WTC11 (cell line): ENCODE measurements at regions not wholly inside any gene's neighbourhood (a gene's known extent, or its start where the extent isn't known, plus 50 kb on each side); places are given as distances from the start of the nearest gene placed in this dataset.
A peak's percentile ranks its signal among the peaks of the same experiment; 100 is the strongest.

Experiments
- ATAC-seq: fragments of 200-7000 bp; cut with Tn5 transposase; 2 replicates; pipeline ENCODE4 v1.10.0; 2021; ENCODE audit warnings: mild to moderate bottlenecking, moderate library complexity
- CTCF ChIA-PET: fragments of 300-600 bp; sonication (Branson Sonifier 250); formaldehyde crosslinking; loops from one replicate; lab custom pipeline; 2021; ENCODE audit warnings: antibody characterized with exemption; lab: Charles Lee
- POLR2A ChIA-PET: fragments of 350-600 bp; sonication (Branson Sonifier 250); formaldehyde crosslinking; loops from one replicate; lab custom pipeline; 2021; ENCODE audit warnings: antibody characterized with exemption; lab: Charles Lee
- DNase-seq: peaks from one replicate; pipeline ENCODE4 v3.0.0; 2021; ENCODE audit warnings: low spot score
- H3K27ac Mint-ChIP-seq: 2 replicates; pipeline ENCODE4 v1.8.0; 2021; ENCODE audit warnings: mixed read lengths
- H3K27me3 Mint-ChIP-seq: 2 replicates; pipeline ENCODE4 v1.8.0; 2021; ENCODE audit warnings: low read depth, mild to moderate bottlenecking, moderate library complexity, mixed read lengths
- H3K36me3 Mint-ChIP-seq: 2 replicates; pipeline ENCODE4 v1.8.0; 2021; ENCODE audit warnings: mixed read lengths
- H3K4me1 Mint-ChIP-seq: 2 replicates; pipeline ENCODE4 v1.8.0; 2022; ENCODE audit warnings: mixed read lengths
- H3K4me3 Mint-ChIP-seq: 2 replicates; pipeline ENCODE4 v1.8.0; 2021; ENCODE audit warnings: mild to moderate bottlenecking, moderate library complexity, mixed read lengths
- H3K9me3 Mint-ChIP-seq: 2 replicates; pipeline ENCODE4 v1.8.0; 2021; ENCODE audit warnings: mixed read lengths
- ESRRA ChIP-seq: sonication (generic); formaldehyde crosslinking; IDR thresholded peaks from 2 replicates; pipeline ENCODE4 v1.8.1; 2022; ENCODE audit warnings: mild to moderate bottlenecking, missing genetic modification reagents, borderline replicate concordance
- FOXP1 ChIP-seq: sonication (generic); formaldehyde crosslinking; IDR thresholded peaks from 2 replicates; pipeline ENCODE4 v1.8.0; 2022; ENCODE audit warnings: missing genetic modification reagents, mild to moderate bottlenecking, moderate library complexity, borderline replicate concordance
- GRHL2 ChIP-seq: fragments of 250-450 bp; sonication (Bioruptor Pico); IDR thresholded peaks from 2 replicates; pipeline ENCODE4 v1.8.0; 2022; ENCODE audit warnings: mild to moderate bottlenecking, moderate library complexity; ENCODE audit not compliant: insufficient replicate concordance, severe bottlenecking
- IRF1 ChIP-seq: sonication (generic); formaldehyde crosslinking; IDR thresholded peaks from 2 replicates; pipeline ENCODE4 v1.8.0; 2023; ENCODE audit warnings: missing genetic modification reagents
- KAT7 ChIP-seq: sonication (generic); formaldehyde crosslinking; IDR thresholded peaks from 2 replicates; pipeline ENCODE4 v1.8.1; 2023; ENCODE audit warnings: missing genetic modification reagents, mild to moderate bottlenecking, borderline replicate concordance
- MXD4 ChIP-seq: fragments of 250-450 bp; sonication (Bioruptor Pico); IDR thresholded peaks from 2 replicates; pipeline ENCODE4 v1.8.0; 2021; ENCODE audit warnings: mild to moderate bottlenecking, moderate library complexity, borderline replicate concordance
- NFYB ChIP-seq: sonication (generic); formaldehyde crosslinking; conservative IDR thresholded peaks from 2 replicates; pipeline ENCODE4 v1.8.0; 2022; ENCODE audit warnings: low read depth, missing genetic modification reagents
- NR2C2 ChIP-seq: sonication (generic); formaldehyde crosslinking; IDR thresholded peaks from 2 replicates; pipeline ENCODE4 v1.8.0; 2022; ENCODE audit warnings: mild to moderate bottlenecking, missing genetic modification reagents
- NR3C1 ChIP-seq: sonication (generic); formaldehyde crosslinking; conservative IDR thresholded peaks from 2 replicates; pipeline ENCODE4 v1.8.1; 2023; ENCODE audit warnings: low read depth, mild to moderate bottlenecking, missing genetic modification reagents
- SMAD4 ChIP-seq: sonication (generic); formaldehyde crosslinking; IDR thresholded peaks from 2 replicates; pipeline ENCODE4 v1.8.0; 2022; ENCODE audit warnings: mild to moderate bottlenecking, missing genetic modification reagents
- SP1 ChIP-seq: sonication (generic); formaldehyde crosslinking; conservative IDR thresholded peaks from 2 replicates; pipeline ENCODE4 v1.8.1; 2022; ENCODE audit warnings: missing genetic modification reagents
- TEAD1 ChIP-seq: sonication (generic); formaldehyde crosslinking; IDR thresholded peaks from 2 replicates; pipeline ENCODE4 v1.8.0; 2022; ENCODE audit warnings: mild to moderate bottlenecking, missing genetic modification reagents
- ZNF263 ChIP-seq: sonication (generic); formaldehyde crosslinking; IDR thresholded peaks from 2 replicates; pipeline ENCODE4 v1.8.1; 2022; ENCODE audit warnings: low read depth, mild to moderate bottlenecking, moderate library complexity, missing genetic modification reagents
- ZNF396 ChIP-seq: fragments of 250-450 bp; sonication (Bioruptor Pico); IDR thresholded peaks from 2 replicates; pipeline ENCODE4 v1.8.0; 2021; ENCODE audit warnings: mild to moderate bottlenecking, moderate library complexity, borderline replicate concordance
- ZNF423 ChIP-seq: fragments of 250-450 bp; sonication (Bioruptor Pico); IDR thresholded peaks from 2 replicates; pipeline ENCODE4 v2.1.2; 2022; ENCODE audit warnings: mild to moderate bottlenecking, moderate library complexity
- ZNF532 ChIP-seq: fragments of 250-450 bp; sonication (Bioruptor Pico); IDR thresholded peaks from 2 replicates; pipeline ENCODE4 v1.9.0; 2021; ENCODE audit warnings: mild to moderate bottlenecking, borderline replicate concordance
- TF ChIP-seq, protein P1 (sequence below): sonication (generic); formaldehyde crosslinking; IDR thresholded peaks from 2 replicates; pipeline ENCODE4 v1.8.1; 2023; ENCODE audit warnings: mild to moderate bottlenecking, missing genetic modification reagents
- TF ChIP-seq, protein P2 (sequence below): sonication (generic); formaldehyde crosslinking; conservative IDR thresholded peaks from 2 replicates; pipeline ENCODE4 v1.8.1; 2022; ENCODE audit warnings: mild to moderate bottlenecking, missing genetic modification reagents

DNA sequence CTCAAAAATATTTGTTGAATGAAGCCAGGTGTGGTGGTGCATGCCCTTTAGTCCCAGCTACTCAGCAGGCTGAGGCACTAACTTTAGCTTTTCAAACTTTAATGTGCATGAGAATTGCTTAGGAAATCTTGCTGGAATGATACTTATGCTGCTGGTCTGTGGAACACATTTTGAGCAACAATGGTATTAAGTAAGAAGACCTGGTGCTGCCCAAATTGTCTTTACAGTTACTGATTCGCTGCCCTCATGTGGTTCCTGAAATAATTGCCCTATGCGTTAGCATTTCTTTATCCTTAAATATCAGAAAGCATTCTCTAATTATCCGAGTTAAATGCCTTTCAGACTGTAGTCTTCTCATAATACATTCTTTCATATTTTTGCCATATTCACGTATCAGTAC lies 76.0 kb upstream of the SESTD1 start (continued):
- no peak for TF ChIP-seq ZNF532 (CRISPR knock-in tag)
- TF ChIP-seq GRHL2 (CRISPR knock-in tag) = no peak
- TF ChIP-seq, protein P1, sequence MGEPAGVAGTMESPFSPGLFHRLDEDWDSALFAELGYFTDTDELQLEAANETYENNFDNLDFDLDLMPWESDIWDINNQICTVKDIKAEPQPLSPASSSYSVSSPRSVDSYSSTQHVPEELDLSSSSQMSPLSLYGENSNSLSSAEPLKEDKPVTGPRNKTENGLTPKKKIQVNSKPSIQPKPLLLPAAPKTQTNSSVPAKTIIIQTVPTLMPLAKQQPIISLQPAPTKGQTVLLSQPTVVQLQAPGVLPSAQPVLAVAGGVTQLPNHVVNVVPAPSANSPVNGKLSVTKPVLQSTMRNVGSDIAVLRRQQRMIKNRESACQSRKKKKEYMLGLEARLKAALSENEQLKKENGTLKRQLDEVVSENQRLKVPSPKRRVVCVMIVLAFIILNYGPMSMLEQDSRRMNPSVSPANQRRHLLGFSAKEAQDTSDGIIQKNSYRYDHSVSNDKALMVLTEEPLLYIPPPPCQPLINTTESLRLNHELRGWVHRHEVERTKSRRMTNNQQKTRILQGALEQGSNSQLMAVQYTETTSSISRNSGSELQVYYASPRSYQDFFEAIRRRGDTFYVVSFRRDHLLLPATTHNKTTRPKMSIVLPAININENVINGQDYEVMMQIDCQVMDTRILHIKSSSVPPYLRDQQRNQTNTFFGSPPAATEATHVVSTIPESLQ (CRISPR knock-in tag) = no peak
- TF ChIP-seq IRF1 = no peak
- TF ChIP-seq SMAD4 (CRISPR knock-in tag) = no peak
- no peak for TF ChIP-seq TEAD1 (CRISPR knock-in tag)
- TF ChIP-seq MXD4 (CRISPR knock-in tag) = no peak
- TF ChIP-seq ZNF263 (CRISPR knock-in tag) = no peak
- TF ChIP-seq KAT7 (CRISPR knock-in tag) = no peak
- TF ChIP-seq, protein P2, sequence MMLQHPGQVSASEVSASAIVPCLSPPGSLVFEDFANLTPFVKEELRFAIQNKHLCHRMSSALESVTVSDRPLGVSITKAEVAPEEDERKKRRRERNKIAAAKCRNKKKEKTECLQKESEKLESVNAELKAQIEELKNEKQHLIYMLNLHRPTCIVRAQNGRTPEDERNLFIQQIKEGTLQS = no peak
- no peak for TF ChIP-seq ZNF423 (CRISPR knock-in tag)

GRCh38 chr2:179338681-179339080 lies 74.0 kb upstream of the SESTD1 start:
- ChIA-PET POLR2A (no interaction called here), CTCF (interaction anchor here (1.4 kb wide), 1 partner anchor 638 kb away, joined by 4 read pairs; no protein-coding TSS in a partner anchor)
- no peaks in the 10 kb centered on the region for H3K9me3 Mint-ChIP-seq
- H3K27me3 Mint-ChIP-seq = no peaks in the 10 kb centered on the region
- H3K27ac Mint-ChIP-seq = no peak overlapping the region; the same call in 1 of the 2 replicates
- H3K4me3 Mint-ChIP-seq = no peak overlapping the region
- ATAC-seq (no peak), DNase-seq (no peak)
- H3K4me1 Mint-ChIP-seq = peaks cover 37% of the 10 kb centered on the region
- no peaks in the 10 kb centered on the region for H3K36me3 Mint-ChIP-seq
- TF ChIP-seq NR3C1 = no peak
- no peak for TF ChIP-seq NFYB (CRISPR knock-in tag)
- TF ChIP-seq NR2C2 (CRISPR knock-in tag) = no peak
- TF ChIP-seq ZNF396 = no peak
- no peak for TF ChIP-seq FOXP1
- no peak for TF ChIP-seq SP1 (CRISPR knock-in tag)

DNA sequence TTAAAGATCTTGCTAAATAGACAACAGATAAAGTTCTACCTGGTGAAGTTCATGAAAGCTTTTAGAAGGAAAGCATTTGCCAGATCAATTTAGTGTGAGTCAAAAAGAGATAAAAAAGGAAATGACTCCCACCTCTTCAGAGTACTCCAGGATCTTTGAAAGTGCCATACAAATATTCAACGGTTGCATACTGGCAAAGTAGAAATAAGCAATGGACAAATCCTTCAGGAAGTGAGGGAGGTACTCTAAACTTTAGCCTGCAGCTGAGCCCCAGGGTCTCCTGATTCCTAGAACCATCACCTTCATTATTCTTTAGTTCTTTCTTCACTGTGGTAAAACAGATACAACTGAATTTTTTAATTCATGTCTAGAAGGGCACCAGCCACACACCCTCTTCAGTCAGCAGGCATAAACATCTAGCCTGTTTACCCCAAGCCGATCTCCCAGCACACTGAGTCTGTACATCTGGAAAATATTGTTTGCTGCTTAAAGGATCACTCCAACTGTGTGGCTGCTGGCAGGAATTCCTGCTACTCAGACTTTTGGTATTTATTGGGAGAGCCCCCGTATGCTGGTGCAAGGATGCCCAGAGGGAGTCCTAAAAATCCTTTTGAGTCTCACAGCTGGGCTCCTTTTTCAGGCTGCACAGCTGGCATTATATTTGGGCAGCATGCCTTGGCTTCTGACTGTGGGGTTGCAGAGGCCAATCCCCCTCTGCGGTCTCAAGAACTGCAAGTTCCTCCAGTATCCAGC lies 72.3 kb upstream of the SESTD1 start:
- no peak for DNase-seq
- ATAC-seq = peak; percentile 59
- Mint-ChIP-seq H3K4me1 (peaks cover 39% of the 10 kb centered on the region), H3K4me3 (no peak overlapping the region), H3K27me3 (no peaks in the 10 kb centered on the region), H3K27ac (no peak overlapping the region), H3K9me3 (no peaks in the 10 kb centered on the region), H3K36me3 (no peaks in the 10 kb centered on the region)
- ChIA-PET POLR2A (no interaction called here), CTCF (interaction anchor here (1.2 to 1.4 kb wide), 2 partner anchors 118 to 636 kb away, joined by 4 to 5 read pairs; no protein-coding TSS in a partner anchor)
- TF ChIP-seq ZNF423 (CRISPR knock-in tag) (peak; percentile 72), ESRRA (CRISPR knock-in tag) (no peak)
